ENCODE measurements at regions not wholly inside any gene's neighbourhood (a gene's known extent, or its start where the extent isn't known, plus 50 kb on each side); places are given as distances from the start of the nearest gene placed in this dataset.

DNA sequence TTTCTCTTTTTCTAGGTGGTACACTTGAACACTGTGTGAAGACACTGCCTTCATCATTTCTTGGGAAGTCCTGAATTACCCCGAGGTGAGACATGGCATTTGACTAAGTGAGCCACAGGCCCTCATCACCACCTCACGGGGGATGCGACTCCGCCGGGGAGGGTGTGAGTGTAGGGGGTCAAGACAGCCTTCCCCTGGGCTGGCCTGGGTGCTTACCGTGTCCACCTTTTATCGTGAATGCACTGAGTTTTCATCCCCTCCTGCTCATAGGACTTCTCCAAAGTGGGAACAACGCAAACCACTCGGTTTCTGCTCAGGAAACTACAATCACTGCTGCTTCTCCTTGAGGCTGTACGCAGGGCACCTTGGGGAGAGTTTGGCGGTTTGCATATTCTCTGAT lies 176.9 kb downstream of the SH2D4B start:
- CTCF ChIA-PET (ENCODE audit: partially characterized antibody): interaction anchor here (1.4 to 4.5 kb wide), 5 partner anchors 13 to 230 kb away, joined by 4 to 31 read pairs (median 4); no protein-coding TSS in a partner anchor
- Histone ChIP-seq H3K23me2 (ENCODE audit: low read depth, low read length) (no peaks in the 10 kb centered on the region), H3K36me3 (ENCODE audit: control insufficient read depth in 2 of 4, insufficient read depth in 4 of 4, low read length in 3 of 4) (no peaks in the 10 kb centered on the region), H2AK5ac (ENCODE audit: low read depth, low read length) (no peak overlapping the region), H2BK5ac (ENCODE audit: low read depth, low read length) (no peak overlapping the region), H3K27ac (ENCODE audit: low read depth, low read length) (no peak overlapping the region), H2BK15ac (ENCODE audit: low read length) (no peak overlapping the region), H4K20me1 (replicated peaks in 1 of 2; ENCODE audit: control insufficient read depth in 1 of 2, insufficient read depth in 2 of 2, low read length in 2 of 2) (no peaks in the 10 kb centered on the region), H3K9ac (replicated peaks in 1 of 4; ENCODE audit: extremely low read depth in 1 of 4, low read depth in 3 of 4, low read length in 3 of 4) (no peak overlapping the region), H3K79me2 (ENCODE audit: control insufficient read depth in 1 of 2, insufficient read depth in 2 of 2, low read length in 2 of 2) (no peaks in the 10 kb centered on the region), H2BK120ac (replicated peaks; ENCODE audit: low read depth, low read length) (no peak overlapping the region), H3K79me1 (ENCODE audit: low read depth, low read length) (no peaks in the 10 kb centered on the region), H3K4me2 (ENCODE audit: insufficient read depth in 1 of 2, low read depth in 2 of 2, low read length in 2 of 2) (no peak overlapping the region), H4K91ac (replicated peaks; ENCODE audit: insufficient read length, low read length) (no peak overlapping the region), H4K5ac (ENCODE audit: insufficient read length, low read depth, low read length) (no peak overlapping the region), H2AFZ (ENCODE audit: low read length) (0 out of 2 replicates have a peak overlapping the region, but pooled peaks have one; percentile 53), H2BK20ac (ENCODE audit: low read length) (no peak overlapping the region), H3K9me3 (ENCODE audit: insufficient read depth in 2 of 2, low read depth in 1 of 2, low read length in 1 of 2) (no peaks in the 10 kb centered on the region), H4K8ac (ENCODE audit: extremely low read depth, insufficient read depth, low read length) (no peak overlapping the region), H3K18ac (ENCODE audit: extremely low read depth, low read length) (no peak overlapping the region), H3K27me3 (replicated peaks in 1 of 4; ENCODE audit: control insufficient read depth in 3 of 4, extremely low read depth in 1 of 4, insufficient read depth in 3 of 4, low read length in 3 of 4) (no peaks in the 10 kb centered on the region), H3K4me1 (replicated peaks in 1 of 4; ENCODE audit: control insufficient read depth in 3 of 4, insufficient read depth in 4 of 4, low read length in 3 of 4) (no peaks in the 10 kb centered on the region), H3K4me3 (ENCODE audit: extremely low read depth in 1 of 4, insufficient read depth in 2 of 4, low read depth in 3 of 4, low read length in 4 of 4) (no peak overlapping the region), H3K23ac (ENCODE audit: insufficient read length) (no peak overlapping the region), H3K56ac (replicated peaks; ENCODE audit: insufficient read length, low read depth, low read length) (no peak overlapping the region), H2BK12ac (ENCODE audit: low read depth, low read length) (no peak overlapping the region), H3K14ac (ENCODE audit: insufficient read length) (no peak overlapping the region), H3K4ac (replicated peaks; ENCODE audit: insufficient read length, low read depth, low read length) (no peak overlapping the region)
- POLR2A ChIA-PET (ENCODE audit: partially characterized antibody): no interaction called here
- DNase-seq (ENCODE audit: low read depth in 1 of 2, low spot score in 2 of 2): peak in 1 of 2 experiments; percentile 37
- FAIRE-seq: no peak
- WGBS, 2 experiments (ENCODE audit: extremely low coverage in 1 of 2, insufficient coverage in 1 of 2, insufficient read length in 1 of 2, insufficient replicate concordance in 2 of 2, low coverage in 1 of 2, low lambda C conversion rate in 2 of 2, missing lambda C conversion rate in 1 of 2): 82% methylated on average over 11 of the region's 11 CpGs; no CpG with 5 or more reads in 1 of the 2 experiments
- TF ChIP-seq SAP30 (IDR thresholded peaks at IDR 0.05; ENCODE audit: insufficient read depth, insufficient replicate concordance, low read length) (no peak), CTBP2 (IDR thresholded peaks at IDR 0.05; ENCODE audit: borderline replicate concordance, insufficient read depth, insufficient read length, low read length) (no peak), CEBPB (IDR thresholded peaks at IDR 0.05; ENCODE audit: low read depth, low read length) (no peak), SIX5 (IDR thresholded peaks at IDR 0.05; ENCODE audit: low read depth, low read length) (no peak), EGR1 (IDR thresholded peaks at IDR 0.05; ENCODE audit: borderline replicate concordance, low read depth, low read length) (no peak), HDAC6 (IDR thresholded peaks at IDR 0.05; ENCODE audit: low read depth, low read length) (no peak), CREB1 (IDR thresholded peaks at IDR 0.05) (no peak), RXRA (IDR thresholded peaks at IDR 0.05; ENCODE audit: insufficient read depth, low read depth, low read length) (no peak), SRF (IDR thresholded peaks at IDR 0.05; ENCODE audit: low read depth, low read length) (no peak), ZNF274 (IDR thresholded peaks at IDR 0.05; ENCODE audit: borderline replicate concordance, extremely low read depth, low read length) (no peak), NANOG (IDR thresholded peaks at IDR 0.05; ENCODE audit: insufficient read depth, low read depth, low read length, poor library complexity, severe bottlenecking) (no peak), SP4 (IDR thresholded peaks at IDR 0.05; ENCODE audit: low read length) (no peak)
- TF ChIP-seq, protein P1, sequence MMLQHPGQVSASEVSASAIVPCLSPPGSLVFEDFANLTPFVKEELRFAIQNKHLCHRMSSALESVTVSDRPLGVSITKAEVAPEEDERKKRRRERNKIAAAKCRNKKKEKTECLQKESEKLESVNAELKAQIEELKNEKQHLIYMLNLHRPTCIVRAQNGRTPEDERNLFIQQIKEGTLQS (IDR thresholded peaks at IDR 0.05; ENCODE audit: insufficient read depth, low read depth, low read length): no peak
- TF ChIP-seq, protein P2, sequence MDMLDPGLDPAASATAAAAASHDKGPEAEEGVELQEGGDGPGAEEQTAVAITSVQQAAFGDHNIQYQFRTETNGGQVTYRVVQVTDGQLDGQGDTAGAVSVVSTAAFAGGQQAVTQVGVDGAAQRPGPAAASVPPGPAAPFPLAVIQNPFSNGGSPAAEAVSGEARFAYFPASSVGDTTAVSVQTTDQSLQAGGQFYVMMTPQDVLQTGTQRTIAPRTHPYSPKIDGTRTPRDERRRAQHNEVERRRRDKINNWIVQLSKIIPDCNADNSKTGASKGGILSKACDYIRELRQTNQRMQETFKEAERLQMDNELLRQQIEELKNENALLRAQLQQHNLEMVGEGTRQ (IDR thresholded peaks at IDR 0.05; ENCODE audit: low read length): no peak
